ES-I3 (cell line): ENCODE measurements at regions not wholly inside any gene's neighbourhood (a gene's known extent, or its start where the extent isn't known, plus 50 kb on each side); places are given as distances from the start of the nearest gene placed in this dataset.
"Not testable (repeated sequence)": the region's sequence is repeated elsewhere in the genome, so short reads cannot be mapped to it uniquely, and the experiment has no call there.

Experiments used
- H3K36me3 ChIP-seq: 2 replicates; pipeline ENCODE4 v1.6.1; 2013; ENCODE audit warnings: mild to moderate bottlenecking, low read length, control low read depth, moderate library complexity; ENCODE audit not compliant: insufficient read depth
- H3K4me1 ChIP-seq: 2 replicates; pipeline ENCODE4 v1.6.1; 2013; ENCODE audit warnings: mild to moderate bottlenecking, control low read depth, low read length; ENCODE audit not compliant: insufficient read depth
- H3K9ac ChIP-seq: 2 replicates; pipeline ENCODE4 v1.6.1; 2013; ENCODE audit warnings: low read depth, mild to moderate bottlenecking, low read length, moderate library complexity
- H3K9me3 ChIP-seq: 2 replicates; pipeline ENCODE4 v1.6.1; 2013; ENCODE audit warnings: mild to moderate bottlenecking, low read length, moderate library complexity; ENCODE audit not compliant: control insufficient read depth, insufficient read depth

DNA sequence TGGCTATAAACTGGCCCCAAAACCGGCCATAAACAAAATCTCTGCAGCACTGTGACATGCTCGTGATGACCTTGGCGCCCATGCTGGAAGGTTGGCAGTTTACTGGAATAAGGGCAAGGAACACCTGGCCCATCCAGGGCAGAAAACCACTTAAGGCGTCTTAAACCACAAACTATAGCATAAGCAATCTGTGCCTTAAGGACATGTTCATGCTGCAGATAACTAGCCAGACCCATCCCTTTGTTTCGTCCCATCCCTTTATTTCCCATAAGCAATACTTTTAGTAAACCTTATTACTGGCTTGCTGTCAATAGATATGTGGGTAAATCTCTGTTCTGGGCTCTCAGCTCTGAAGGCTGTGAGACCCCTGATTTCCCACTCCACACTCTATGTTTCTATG, 113.0 kb upstream of the PRR16 start:
- not testable (repeated sequence) for H3K36me3 ChIP-seq, H3K4me1 ChIP-seq

DNA sequence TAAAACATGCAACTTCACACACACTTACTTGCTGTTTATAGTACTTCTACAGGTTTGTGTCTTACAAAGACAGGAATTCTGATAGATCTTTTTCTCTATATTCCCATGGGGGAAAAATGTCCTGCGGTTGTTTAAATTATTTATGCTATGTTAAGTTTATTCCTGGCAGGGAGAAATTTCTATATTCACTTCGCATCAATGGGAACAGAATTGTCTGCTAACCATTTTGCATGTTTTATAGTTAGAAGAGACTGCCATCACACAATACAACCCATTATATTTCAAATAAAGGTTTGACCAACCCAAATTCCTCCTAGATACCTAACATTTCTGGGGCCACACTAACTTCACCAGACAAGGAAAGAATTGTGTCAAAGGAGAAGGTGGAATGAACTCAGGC, 110.0 kb upstream of the PRR16 start:
- Histone ChIP-seq H3K9me3 (peaks cover 7% of the 10 kb centered on the region), H3K4me1 (no peaks in the 10 kb centered on the region), H3K36me3 (no peaks in the 10 kb centered on the region), H3K9ac (no peak overlapping the region)

More for the DNA sequence above, 113.0 kb upstream of the PRR16 start:
- H3K9ac ChIP-seq, H3K9me3 ChIP-seq: not testable (repeated sequence)

DNA sequence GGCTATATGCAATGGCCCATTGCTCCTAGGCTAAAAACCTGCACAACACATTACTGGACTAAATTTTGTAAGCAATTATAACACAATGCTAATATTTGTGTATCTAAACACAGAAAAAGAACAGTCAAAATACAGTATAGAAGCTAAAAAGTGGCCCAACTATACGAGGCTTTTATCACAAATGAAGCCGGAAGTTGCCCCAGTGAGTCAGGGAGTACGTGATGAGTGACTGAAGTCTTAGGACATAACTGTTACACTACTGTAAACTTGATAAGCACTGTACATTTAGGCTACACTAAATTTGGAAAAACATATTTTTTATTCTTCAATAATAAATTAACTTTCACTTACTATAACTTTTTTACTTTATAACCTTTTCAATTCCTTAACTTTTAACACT, 105.2 kb upstream of the PRR16 start:
- Histone ChIP-seq H3K9me3 (no peaks in the 10 kb centered on the region), H3K4me1 (no peaks in the 10 kb centered on the region), H3K36me3 (no peaks in the 10 kb centered on the region), H3K9ac (no peak overlapping the region)

DNA sequence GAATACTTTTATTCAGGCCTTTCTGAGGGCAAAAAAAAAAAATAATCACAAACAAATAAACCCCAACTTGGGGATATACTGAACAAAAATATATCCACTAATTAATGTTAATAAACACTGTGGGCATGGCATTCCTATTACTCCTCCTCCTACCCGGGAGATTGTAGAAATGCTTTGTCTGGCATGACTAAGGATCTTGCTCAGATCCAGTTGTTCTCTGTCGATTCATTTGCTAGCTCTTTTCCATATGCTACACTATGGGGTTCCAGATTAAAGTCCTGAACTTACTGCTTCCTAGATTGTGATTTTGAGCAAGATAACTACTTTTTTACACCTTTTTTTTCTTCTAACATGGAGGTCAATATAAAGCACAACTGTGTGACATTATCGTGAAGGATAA, 102.2 kb upstream of the PRR16 start:
- no peaks in the 10 kb centered on the region for H3K36me3 ChIP-seq
- no peaks in the 10 kb centered on the region for H3K9me3 ChIP-seq
- H3K9ac ChIP-seq, result no peak overlapping the region
- no peaks in the 10 kb centered on the region for H3K4me1 ChIP-seq

DNA sequence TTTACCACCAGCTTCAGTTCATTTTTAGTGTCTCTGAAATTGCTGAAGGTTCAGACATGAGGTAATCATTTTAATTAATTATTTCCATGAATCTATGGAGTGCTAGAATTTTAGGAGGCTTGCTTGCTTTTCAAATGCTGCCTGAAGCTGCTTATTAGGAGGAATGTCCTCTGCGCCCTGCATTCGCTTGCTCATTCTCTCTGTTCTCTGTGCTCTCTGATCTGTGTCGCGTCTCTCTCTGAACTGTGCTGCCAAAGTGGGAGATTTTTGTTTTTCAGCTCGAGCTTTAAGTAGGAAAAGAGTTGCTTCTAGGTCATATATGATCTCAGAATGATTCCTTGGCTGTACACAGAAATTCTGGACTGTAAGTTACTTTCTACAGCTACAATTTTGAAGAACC, 101.7 kb upstream of the PRR16 start:
- H3K4me1 ChIP-seq, result no peaks in the 10 kb centered on the region
- no peaks in the 10 kb centered on the region for H3K9me3 ChIP-seq

DNA sequence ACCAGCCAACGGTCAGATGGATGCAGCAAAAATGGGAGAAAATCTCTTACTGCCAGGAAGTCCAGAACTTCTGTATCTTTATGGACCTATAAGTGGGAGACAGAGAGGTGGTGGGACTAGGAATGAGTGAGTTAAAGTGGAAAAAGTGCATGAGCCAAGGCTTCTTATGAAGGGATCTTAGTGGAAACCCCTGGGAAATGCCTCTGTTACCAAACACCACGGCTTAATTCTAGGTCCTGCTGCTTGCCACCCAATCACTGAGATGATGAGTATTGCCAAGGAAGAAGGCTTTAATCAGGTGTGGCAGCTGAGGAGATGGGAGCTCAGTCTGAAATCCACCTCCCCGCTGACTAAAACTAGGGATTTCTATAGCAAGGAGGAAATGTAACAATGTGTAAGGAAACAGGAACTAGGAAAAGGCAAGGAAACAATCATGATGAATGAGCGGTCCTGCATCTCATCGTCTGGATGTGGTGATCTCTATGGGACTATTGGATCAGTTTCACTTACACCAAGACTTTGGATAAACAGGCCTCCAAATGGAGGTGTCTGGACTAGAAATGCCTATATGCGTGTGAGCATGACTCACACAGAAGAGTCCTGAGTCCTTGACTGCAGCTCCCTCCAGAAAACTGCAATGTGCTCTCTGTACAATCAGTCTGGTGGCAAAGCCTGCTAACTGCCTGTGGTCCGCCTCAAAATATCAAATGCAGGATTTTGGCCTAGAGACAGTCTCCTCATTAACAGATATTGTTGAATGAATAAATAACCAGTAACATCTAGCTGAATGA, 98.2 kb upstream of the PRR16 start:
- Histone ChIP-seq H3K9me3 (no peaks in the 10 kb centered on the region), H3K36me3 (no peaks in the 10 kb centered on the region), H3K9ac (no peak overlapping the region), H3K4me1 (no peaks in the 10 kb centered on the region)

More for the DNA sequence above, 101.7 kb upstream of the PRR16 start:
- Histone ChIP-seq H3K9ac (no peak overlapping the region), H3K36me3 (no peaks in the 10 kb centered on the region)

DNA sequence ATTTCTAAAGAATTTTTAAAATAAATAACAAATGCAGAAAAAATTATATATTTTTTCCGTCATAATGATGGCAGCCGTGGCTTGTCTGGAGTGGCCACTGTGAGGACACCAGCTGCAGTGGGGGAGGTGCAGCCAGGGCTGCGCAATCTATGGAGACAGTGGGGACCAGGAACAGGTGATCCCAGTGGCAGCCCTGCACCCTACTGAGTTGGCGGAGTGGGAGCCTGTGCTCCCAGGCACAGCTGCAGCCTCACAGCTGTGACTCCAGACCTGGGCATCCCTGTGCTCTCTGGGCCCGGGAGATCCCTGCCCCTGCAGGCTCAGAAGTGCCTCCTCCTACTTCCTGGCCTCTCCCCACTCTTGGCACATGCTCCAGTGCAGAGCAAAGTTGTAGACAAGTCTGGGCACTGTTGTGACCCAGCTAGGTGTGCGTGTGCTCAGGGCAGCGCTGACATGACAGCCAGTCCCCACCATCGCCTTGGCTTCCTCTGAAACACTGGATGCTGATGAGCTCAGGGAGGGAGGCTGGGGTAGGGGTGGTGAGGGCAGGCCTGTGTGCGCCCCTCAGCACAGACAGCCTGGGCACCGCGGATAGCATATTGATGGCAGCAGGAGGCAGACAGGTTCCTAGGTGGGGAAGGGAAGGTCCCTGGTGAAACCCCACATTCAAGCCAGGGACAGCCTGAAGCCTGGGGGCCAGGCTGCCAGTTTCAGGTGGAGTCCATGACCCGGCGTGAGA, 96.0 kb upstream of the PRR16 start:
- H3K9me3 ChIP-seq, result no peaks in the 10 kb centered on the region
- H3K4me1 ChIP-seq, result no peaks in the 10 kb centered on the region
- H3K9ac ChIP-seq, result no peak overlapping the region
- H3K36me3 ChIP-seq, result no peaks in the 10 kb centered on the region

DNA sequence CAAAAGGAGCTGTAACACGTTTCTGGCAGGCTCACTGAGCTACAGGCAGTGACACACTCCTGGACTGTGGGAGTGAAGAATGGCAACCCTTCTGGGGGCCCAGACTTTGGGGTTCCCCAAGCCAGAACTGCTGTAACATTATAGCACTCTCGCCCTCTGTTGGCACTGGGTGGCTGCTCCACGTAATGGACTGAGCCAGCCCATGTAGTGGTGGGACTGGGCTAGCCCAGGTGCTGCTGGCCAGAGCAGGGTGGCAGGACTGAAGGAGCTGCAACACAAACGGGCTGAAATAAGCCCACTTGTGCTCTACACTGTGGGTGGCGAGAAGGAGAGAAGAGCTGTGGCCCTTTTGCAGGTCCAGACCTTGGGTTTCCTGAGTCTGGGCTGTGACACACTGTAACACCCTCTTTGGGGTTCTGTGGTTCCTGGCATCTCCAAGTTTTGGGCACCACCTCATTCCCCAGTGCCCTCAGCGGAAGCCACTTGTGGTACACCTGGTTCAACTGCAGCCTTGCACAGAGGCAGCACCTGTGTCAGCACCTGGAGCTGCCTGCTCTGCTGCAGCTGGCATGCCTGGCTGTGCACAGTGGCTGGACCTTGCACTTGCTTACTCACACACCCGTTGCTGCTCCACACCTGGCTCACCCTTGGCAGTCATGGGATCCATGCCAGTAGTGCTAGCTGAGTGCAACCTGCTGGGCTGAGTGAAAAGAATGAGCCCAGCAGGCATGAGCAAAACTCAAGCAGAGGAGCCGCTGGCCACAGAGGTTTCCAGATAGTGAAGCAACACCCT, 95.0 kb upstream of the PRR16 start:
- Histone ChIP-seq H3K4me1 (no peaks in the 10 kb centered on the region), H3K36me3 (no peaks in the 10 kb centered on the region), H3K9ac (no peak overlapping the region), H3K9me3 (no peaks in the 10 kb centered on the region)

DNA sequence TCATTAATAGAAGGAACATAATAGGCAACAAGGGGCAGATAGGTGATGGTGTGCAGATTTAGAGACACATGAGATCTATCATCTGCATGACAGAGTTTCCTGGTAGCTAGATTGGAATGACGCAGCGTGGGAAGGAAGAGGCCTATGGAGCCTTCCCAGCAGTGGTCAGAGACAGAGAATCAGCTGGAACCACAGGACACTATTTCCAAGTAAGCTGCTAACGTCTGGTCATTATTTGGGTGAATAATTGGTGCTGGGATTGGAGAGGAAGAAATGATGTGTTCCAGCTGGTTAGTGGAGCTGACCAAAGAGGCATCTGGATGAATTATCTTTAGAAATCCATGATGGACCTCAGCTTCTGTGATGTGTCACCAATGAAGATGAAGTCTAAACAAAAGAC, 91.2 kb upstream of the PRR16 start:
- no peaks in the 10 kb centered on the region for H3K36me3 ChIP-seq
- H3K4me1 ChIP-seq, result no peaks in the 10 kb centered on the region
- H3K9ac ChIP-seq, result no peak overlapping the region
- no peaks in the 10 kb centered on the region for H3K9me3 ChIP-seq

DNA sequence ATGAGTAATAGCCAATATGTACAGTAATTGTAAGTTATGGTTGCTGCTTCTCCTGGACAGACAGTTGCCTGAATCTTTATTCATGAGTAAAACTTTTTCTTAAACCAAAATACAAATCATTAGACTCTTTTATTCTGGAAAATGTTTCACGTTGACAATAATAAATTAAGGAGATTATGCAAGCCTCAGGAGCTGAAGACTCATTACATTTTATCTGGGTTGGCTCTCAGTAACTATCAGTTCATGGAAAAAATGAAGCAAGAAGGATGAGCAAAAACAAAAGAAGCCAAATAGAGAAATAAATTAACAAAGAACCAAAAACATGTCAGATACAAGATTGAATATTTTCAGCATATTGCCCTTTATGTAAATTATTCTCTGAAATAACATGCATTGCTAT, 88.9 kb upstream of the PRR16 start:
- no peaks in the 10 kb centered on the region for H3K4me1 ChIP-seq
- no peaks in the 10 kb centered on the region for H3K36me3 ChIP-seq
- no peak overlapping the region for H3K9ac ChIP-seq
- H3K9me3 ChIP-seq, result no peaks in the 10 kb centered on the region

DNA sequence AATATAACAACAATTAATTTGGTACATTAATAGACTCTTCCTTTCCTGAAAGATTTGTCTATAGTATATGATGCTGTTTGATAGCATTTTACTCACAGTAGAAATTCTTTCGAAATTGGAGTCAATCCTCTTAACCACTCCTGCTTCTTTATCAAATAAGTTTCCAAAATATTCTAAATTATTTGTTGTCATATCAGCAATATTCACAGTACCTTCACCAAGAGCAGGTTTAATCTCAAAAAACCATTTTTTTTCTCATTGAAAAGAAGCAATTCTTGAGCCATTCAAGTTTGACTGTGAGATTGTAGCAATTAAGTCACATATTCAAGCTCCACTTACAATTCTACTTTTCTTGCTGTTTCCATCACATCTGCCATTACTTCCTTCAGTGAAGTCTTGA, 83.5 kb upstream of the PRR16 start:
- H3K36me3 ChIP-seq, result no peaks in the 10 kb centered on the region
- H3K9me3 ChIP-seq, result no peaks in the 10 kb centered on the region
- H3K9ac ChIP-seq, result no peak overlapping the region
- H3K4me1 ChIP-seq, result no peaks in the 10 kb centered on the region

DNA sequence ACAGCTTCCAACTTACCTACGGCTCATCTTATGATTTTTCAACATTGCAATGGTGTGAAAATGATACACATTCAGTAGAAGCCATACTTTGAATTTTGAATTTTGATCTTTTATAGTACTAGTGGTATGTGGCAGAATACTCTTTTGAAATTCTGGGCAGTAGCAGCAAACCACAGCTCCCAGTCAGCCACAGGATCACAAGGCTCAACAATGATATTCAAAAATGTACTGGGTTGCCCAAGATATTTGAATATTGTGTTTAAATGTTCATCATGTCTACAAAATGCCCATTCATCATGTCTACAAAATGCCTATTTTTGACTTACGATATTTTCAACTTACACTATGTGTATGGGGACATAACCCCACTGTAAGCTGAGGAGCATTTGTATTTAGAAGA, 81.3 kb upstream of the PRR16 start:
- Histone ChIP-seq H3K9me3 (no peaks in the 10 kb centered on the region), H3K4me1 (no peaks in the 10 kb centered on the region), H3K36me3 (no peaks in the 10 kb centered on the region), H3K9ac (no peak overlapping the region)

DNA sequence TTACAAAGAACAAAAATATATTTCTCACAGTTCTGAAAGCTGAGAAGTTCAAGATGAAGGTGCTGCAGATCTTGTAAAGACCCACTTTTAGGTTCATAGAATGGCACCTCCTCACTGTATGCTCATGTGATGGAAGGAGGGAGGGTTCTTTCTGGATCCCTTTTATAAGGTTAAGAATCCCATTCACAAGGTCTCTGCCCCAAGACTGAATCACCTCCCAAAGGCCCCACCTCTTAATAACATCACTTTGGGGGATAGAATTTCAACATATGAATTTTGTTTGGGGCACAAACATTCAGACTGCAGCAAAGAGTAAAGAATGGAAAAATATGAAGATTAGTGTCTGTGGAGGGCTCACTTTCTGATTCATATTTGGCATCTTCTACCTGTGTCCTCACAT, 77.1 kb upstream of the PRR16 start:
- Histone ChIP-seq H3K9ac (no peak overlapping the region), H3K9me3 (no peaks in the 10 kb centered on the region), H3K4me1 (no peaks in the 10 kb centered on the region), H3K36me3 (no peaks in the 10 kb centered on the region)

DNA sequence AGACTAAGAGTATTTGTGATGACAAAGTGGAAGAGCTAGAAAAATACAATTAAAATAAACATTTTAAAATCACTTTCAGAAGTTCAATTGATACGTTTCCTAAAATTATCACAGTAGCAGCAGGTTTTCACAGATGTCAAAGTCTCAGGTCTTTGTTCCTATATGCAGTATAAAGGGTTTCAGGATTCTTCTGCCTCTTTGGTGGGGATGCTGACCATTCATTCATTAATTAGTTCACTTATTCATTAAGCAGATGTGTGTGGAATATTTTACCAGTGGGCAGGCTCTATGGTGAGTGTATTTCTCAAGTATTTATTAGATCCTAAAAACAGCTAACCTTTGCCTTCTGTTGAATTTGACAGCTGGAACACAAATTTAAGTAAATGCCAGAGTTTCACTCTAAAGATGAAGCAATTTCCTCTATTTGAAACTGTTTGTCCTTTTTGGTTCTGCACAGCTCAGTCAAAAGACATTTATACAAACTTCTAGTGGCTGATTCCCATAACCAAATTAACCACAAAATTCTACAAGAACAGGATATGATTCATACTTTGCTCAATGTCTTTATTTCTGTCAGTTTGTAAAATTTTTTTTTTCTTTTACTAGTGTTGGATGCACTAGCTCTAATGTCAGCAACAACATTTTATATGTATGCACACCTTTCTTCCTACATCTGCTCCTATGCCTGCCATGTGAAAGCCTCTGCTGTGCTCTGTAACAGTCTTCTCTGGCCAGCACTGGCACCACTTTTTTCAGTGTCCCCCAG, 75.9 kb upstream of the PRR16 start:
- Histone ChIP-seq H3K4me1 (no peaks in the 10 kb centered on the region), H3K9ac (no peak overlapping the region), H3K36me3 (no peaks in the 10 kb centered on the region), H3K9me3 (no peaks in the 10 kb centered on the region)
